OCI-LY1 (cell line): ENCODE measurements at regions not wholly inside any gene's neighbourhood (a gene's known extent, or its start where the extent isn't known, plus 50 kb on each side); places are given as distances from the start of the nearest gene placed in this dataset.

Experiments
- H2AFZ ChIP-seq: fragments of 200-600 bp; sonication (generic), shearing (Covaris generic); 2 replicates; pipeline ENCODE4 v1.6.0; 2014; ENCODE audit warnings: antibody characterized with exemption, mild to moderate bottlenecking, low read length
- H3F3A ChIP-seq: fragments of 200-600 bp; sonication (generic), shearing (Covaris generic); 2 replicates; pipeline ENCODE4 v1.6.0; 2014; ENCODE audit warnings: mild to moderate bottlenecking, antibody characterized with exemption, low read length, moderate library complexity; ENCODE audit not compliant: insufficient read depth
- H3K27ac ChIP-seq: fragments of 200-600 bp; sonication (generic); 2 replicates; pipeline ENCODE4 v1.5.1; 2014; ENCODE audit warnings: low read length, mixed run types, mild to moderate bottlenecking, low read depth; ENCODE audit not compliant: poor library complexity, severe bottlenecking
- H3K27me3 ChIP-seq: fragments of 200-600 bp; sonication (generic); 2 replicates; pipeline ENCODE4 v1.6.0; 2014; ENCODE audit warnings: antibody characterized with exemption, mild to moderate bottlenecking, low read length, moderate library complexity; ENCODE audit not compliant: insufficient read depth
- H3K36me3 ChIP-seq: fragments of 200-600 bp; sonication (generic); 2 replicates; pipeline ENCODE4 v1.6.1; 2014; ENCODE audit warnings: mild to moderate bottlenecking, antibody characterized with exemption, low read length, moderate library complexity, mixed read lengths; ENCODE audit not compliant: insufficient read depth
- H3K4me1 ChIP-seq: fragments of 200-600 bp; sonication (generic); 2 replicates; pipeline ENCODE4 v1.5.1; 2014; ENCODE audit warnings: mild to moderate bottlenecking, low read length, moderate library complexity; ENCODE audit not compliant: insufficient read depth, severe bottlenecking
- H3K4me2 ChIP-seq: fragments of 200-600 bp; sonication (generic), shearing (Covaris generic); 2 replicates; pipeline ENCODE4 v1.6.1; 2014; ENCODE audit warnings: low read length
- H3K4me3 ChIP-seq: fragments of 200-600 bp; sonication (generic); 2 replicates; pipeline ENCODE4 v1.5.1; 2014; ENCODE audit warnings: low read length, low read depth, mild to moderate bottlenecking, mixed read lengths; ENCODE audit not compliant: poor library complexity, severe bottlenecking
- H3K79me2 ChIP-seq: fragments of 200-600 bp; shearing (Covaris generic); 2 replicates; pipeline ENCODE4 v1.6.1; 2016; ENCODE audit warnings: mixed run types, low read length, mixed read lengths; ENCODE audit not compliant: insufficient read depth
- H3K9ac ChIP-seq: fragments of 200-600 bp; sonication (generic), shearing (Covaris generic); 2 replicates; pipeline ENCODE4 v1.6.1; 2014; ENCODE audit warnings: mild to moderate bottlenecking, low read length, mixed read lengths
- H3K9me2 ChIP-seq: fragments of 200-600 bp; sonication (generic), shearing (Covaris generic); 2 replicates; pipeline ENCODE4 v1.6.1; 2014; ENCODE audit warnings: low read depth, mild to moderate bottlenecking, low read length, mixed read lengths
- H3K9me3 ChIP-seq: fragments of 200-600 bp; shearing (Covaris generic); 2 replicates; pipeline ENCODE4 v1.6.1; 2014; ENCODE audit warnings: low read length, mixed read lengths
- H4K20me1 ChIP-seq: fragments of 200-600 bp; sonication (generic), shearing (Covaris generic); 2 replicates; pipeline ENCODE4 v1.6.0; 2016; ENCODE audit warnings: mild to moderate bottlenecking, low read length; ENCODE audit not compliant: insufficient read depth
- EZH2 ChIP-seq: fragments of 200-600 bp; sonication (generic), shearing (Covaris generic); IDR thresholded peaks from 2 replicates; pipeline ENCODE4 v1.8.0; 2017; ENCODE audit warnings: borderline replicate concordance, mixed run types, mild to moderate bottlenecking, antibody characterized with exemption, low read length, moderate library complexity, mixed read lengths
- TF ChIP-seq, protein P1 (sequence below): fragments of 200-600 bp; sonication (generic), shearing (Covaris generic); IDR thresholded peaks from 2 replicates; pipeline ENCODE4 v1.5.1; 2017; ENCODE audit warnings: mild to moderate bottlenecking, antibody characterized with exemption, low read length, moderate library complexity, mixed read lengths

DNA sequence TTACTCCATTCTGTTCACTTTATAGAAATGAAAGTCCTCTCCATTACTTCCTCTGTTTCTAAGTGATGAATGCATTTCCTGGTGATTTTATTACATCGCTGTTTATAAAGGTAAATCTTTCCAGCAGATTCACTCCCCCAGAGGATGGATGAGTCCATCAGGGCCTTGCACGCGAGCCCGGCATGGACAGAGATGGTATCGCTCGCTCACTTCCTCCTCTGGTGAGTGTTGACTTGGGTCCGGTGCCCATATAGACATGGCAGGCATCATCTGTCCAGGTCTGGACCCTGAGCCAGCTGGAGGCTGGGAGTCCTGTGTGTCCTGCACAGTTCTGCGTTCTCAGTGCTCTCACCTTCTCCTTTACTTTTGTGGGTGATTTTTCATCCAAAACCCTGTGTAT, 733.6 kb upstream of the SALL3 start:
- Histone ChIP-seq H3K4me2 (no peak overlapping the region), H3K9ac (no peak overlapping the region), H3F3A (no peaks in the 10 kb centered on the region), H3K79me2 (no peaks in the 10 kb centered on the region), H2AFZ (no peak overlapping the region), H3K9me3 (no peaks in the 10 kb centered on the region), H3K36me3 (no peaks in the 10 kb centered on the region), H3K4me3 (no peak overlapping the region), H3K27ac (no peak overlapping the region), H3K9me2 (no peaks in the 10 kb centered on the region), H4K20me1 (no peaks in the 10 kb centered on the region), H3K4me1 (no peaks in the 10 kb centered on the region), H3K27me3 (no peaks in the 10 kb centered on the region)
- TF ChIP-seq, protein P1, sequence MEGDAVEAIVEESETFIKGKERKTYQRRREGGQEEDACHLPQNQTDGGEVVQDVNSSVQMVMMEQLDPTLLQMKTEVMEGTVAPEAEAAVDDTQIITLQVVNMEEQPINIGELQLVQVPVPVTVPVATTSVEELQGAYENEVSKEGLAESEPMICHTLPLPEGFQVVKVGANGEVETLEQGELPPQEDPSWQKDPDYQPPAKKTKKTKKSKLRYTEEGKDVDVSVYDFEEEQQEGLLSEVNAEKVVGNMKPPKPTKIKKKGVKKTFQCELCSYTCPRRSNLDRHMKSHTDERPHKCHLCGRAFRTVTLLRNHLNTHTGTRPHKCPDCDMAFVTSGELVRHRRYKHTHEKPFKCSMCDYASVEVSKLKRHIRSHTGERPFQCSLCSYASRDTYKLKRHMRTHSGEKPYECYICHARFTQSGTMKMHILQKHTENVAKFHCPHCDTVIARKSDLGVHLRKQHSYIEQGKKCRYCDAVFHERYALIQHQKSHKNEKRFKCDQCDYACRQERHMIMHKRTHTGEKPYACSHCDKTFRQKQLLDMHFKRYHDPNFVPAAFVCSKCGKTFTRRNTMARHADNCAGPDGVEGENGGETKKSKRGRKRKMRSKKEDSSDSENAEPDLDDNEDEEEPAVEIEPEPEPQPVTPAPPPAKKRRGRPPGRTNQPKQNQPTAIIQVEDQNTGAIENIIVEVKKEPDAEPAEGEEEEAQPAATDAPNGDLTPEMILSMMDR: no peak
- TF ChIP-seq EZH2: no peak

DNA sequence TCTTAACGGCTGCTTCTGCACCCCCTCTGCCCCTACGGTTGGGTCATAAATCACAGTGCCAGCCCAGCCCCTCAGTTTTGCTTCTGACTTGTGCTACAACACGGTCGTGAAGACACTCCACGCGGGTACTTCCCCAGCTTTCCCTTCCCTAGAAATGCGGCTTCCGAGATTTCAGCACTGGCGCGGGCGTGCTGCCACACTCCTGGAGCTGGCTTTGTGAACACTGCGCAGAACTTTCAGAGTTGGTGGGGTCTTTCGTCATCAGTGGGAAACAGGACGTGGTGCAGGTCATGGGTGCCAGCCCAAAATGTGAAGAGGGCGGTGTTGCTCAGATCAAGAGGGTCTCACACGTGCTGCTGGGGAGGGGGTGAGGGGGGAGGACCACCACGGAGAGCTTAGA, 733.0 kb upstream of the SALL3 start:
- no peak overlapping the region for H2AFZ ChIP-seq
- no peaks in the 10 kb centered on the region for H3K27me3 ChIP-seq

DNA sequence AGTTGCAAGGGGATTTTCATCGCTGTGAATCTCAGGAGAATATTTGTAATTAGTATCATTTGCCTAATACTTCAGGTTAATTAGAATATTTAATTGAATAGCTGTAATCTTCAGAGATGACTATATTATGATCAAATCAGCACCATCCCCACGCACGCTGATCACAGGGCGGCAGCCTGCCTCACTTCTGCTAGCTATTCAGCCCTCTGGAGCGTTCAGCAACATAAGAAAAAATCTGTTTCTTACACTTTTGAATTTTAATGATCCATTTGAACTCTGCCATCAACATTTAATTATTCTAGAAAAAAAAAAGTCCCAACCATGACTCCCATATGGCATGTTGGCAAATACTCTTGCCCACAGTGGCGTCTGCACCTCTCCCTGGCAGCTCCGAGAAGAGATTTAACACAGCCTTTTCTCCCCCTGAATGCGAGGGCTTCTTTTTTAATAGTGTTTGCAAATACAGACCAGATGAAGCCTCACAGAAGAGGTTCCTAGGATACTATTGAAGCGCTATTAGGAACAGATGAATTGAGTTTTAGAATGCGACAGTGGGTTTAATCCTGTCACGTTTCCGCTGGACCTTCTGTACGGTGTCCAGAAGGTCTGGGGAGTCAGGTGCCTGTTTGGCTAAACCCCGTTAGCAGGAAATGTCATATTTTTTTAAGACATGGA, 731.9 kb upstream of the SALL3 start:
- H3K4me3 ChIP-seq: no peak overlapping the region
- H3K4me2 ChIP-seq: no peak overlapping the region
- no peaks in the 10 kb centered on the region for H3K4me1 ChIP-seq
- H3K27me3 ChIP-seq: no peaks in the 10 kb centered on the region
- H3K9ac ChIP-seq: no peak overlapping the region
- no peak overlapping the region for H3K27ac ChIP-seq
- no peaks in the 10 kb centered on the region for H3K36me3 ChIP-seq
- TF ChIP-seq, protein P1: no peak
- no peak for TF ChIP-seq EZH2
- H3K79me2 ChIP-seq: no peaks in the 10 kb centered on the region
- no peaks in the 10 kb centered on the region for H4K20me1 ChIP-seq
- no peak overlapping the region for H2AFZ ChIP-seq
- H3K9me3 ChIP-seq: no peaks in the 10 kb centered on the region
- H3K9me2 ChIP-seq: no peaks in the 10 kb centered on the region
- no peaks in the 10 kb centered on the region for H3F3A ChIP-seq

More for the DNA sequence above, 733.0 kb upstream of the SALL3 start:
- H4K20me1 ChIP-seq: no peaks in the 10 kb centered on the region
- H3K9me2 ChIP-seq: no peaks in the 10 kb centered on the region
- no peak overlapping the region for H3K4me3 ChIP-seq
- H3F3A ChIP-seq: no peaks in the 10 kb centered on the region
- H3K9ac ChIP-seq: no peak overlapping the region
- no peaks in the 10 kb centered on the region for H3K36me3 ChIP-seq
- H3K27ac ChIP-seq: no peak overlapping the region
- no peaks in the 10 kb centered on the region for H3K9me3 ChIP-seq
- H3K79me2 ChIP-seq: no peaks in the 10 kb centered on the region
- no peaks in the 10 kb centered on the region for H3K4me1 ChIP-seq
- TF ChIP-seq, protein P1: no peak
- H3K4me2 ChIP-seq: no peak overlapping the region
